Neural progenitor cell (in vitro differentiated cells): ENCODE measurements at regions not wholly inside any gene's neighbourhood (a gene's known extent, or its start where the extent isn't known, plus 50 kb on each side); places are given as distances from the start of the nearest gene placed in this dataset.

Experiments
- EZH2phosphoT487 ChIP-seq: fragments of 200-600 bp; sonication (generic); IDR thresholded peaks from 2 replicates; pipeline ENCODE4 v1.6.1; 2017; ENCODE audit warnings: antibody characterized with exemption
- TF ChIP-seq, protein P1 (sequence below): fragments of 200-600 bp; sonication (generic); IDR thresholded peaks from 2 replicates; pipeline ENCODE4 v1.5.1; 2017; ENCODE audit warnings: antibody characterized with exemption, mild to moderate bottlenecking

DNA sequence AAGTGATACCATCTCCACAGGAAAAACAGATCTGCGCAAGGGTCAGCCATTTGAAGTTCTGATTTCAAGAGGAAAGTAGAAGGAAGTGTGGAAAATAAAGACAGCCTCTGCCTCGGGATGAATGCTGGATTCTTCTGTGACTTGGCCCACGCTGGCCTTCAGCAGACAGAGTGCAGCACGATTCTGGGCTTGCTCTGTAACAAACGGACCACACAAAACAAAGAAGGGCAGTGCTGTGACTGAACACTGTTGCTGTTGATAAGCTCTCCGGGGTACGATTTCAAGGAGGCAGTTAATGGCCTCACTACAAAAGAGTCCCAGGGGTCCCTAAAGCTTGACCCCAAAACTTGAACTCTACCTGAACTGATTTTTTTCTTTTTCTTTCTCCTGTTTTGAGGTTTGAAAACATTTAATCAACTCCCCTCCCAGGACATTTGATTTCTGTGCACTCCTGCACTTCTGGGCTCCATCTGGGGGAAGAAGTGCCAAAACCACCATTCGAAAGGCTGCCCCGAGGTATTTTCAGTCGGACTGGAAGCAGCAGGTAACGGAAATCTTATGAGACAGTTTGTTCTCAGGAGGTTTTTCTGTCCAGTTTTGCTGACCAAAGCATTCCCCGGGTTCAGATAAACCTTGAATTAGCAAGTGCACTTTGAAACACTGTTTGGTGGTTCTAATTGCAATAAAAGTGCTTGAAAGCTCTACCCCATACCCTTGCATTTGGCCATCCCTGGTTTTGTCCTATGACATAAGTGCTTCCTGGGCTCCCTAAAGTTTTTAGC lies 189.6 kb downstream of the MYLK4 start:
- TF ChIP-seq, protein P1, sequence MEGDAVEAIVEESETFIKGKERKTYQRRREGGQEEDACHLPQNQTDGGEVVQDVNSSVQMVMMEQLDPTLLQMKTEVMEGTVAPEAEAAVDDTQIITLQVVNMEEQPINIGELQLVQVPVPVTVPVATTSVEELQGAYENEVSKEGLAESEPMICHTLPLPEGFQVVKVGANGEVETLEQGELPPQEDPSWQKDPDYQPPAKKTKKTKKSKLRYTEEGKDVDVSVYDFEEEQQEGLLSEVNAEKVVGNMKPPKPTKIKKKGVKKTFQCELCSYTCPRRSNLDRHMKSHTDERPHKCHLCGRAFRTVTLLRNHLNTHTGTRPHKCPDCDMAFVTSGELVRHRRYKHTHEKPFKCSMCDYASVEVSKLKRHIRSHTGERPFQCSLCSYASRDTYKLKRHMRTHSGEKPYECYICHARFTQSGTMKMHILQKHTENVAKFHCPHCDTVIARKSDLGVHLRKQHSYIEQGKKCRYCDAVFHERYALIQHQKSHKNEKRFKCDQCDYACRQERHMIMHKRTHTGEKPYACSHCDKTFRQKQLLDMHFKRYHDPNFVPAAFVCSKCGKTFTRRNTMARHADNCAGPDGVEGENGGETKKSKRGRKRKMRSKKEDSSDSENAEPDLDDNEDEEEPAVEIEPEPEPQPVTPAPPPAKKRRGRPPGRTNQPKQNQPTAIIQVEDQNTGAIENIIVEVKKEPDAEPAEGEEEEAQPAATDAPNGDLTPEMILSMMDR: no peak
- no peak for TF ChIP-seq EZH2phosphoT487
